GM19467 (cell line): ENCODE measurements at regions not wholly inside any gene's neighbourhood (a gene's known extent, or its start where the extent isn't known, plus 50 kb on each side); places are given as distances from the start of the nearest gene placed in this dataset.
"Not testable (repeated sequence)": the region's sequence is repeated elsewhere in the genome, so short reads cannot be mapped to it uniquely, and the experiment has no call there.

Experiments
- ATAC-seq: cut with Tn5 transposase; IDR thresholded peaks from one replicate; pipeline ENCODE4 v1.9.1; 2021; ENCODE audit warnings: mild to moderate bottlenecking, moderate library complexity; ENCODE audit not compliant: unreplicated experiment

DNA sequence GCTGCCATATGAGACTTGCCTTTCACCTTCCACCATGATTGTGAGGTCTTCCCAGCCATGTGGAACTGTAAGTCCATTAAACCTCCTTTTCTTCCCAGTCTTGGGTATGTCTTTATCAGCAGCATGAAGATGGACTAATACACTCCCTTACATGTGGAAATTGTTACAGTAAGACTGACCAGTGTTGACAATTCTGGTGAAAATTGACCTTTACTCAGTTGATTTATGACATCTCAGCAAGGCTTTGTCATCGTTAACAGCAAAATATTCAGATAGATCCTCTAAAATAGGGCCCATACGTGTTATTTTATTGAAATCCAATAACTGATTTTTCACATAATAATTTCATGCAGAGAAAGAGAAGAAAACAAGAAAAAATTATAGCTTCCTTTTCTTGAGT, 377.9 kb upstream of the SEMA3C start:
- no peak for ATAC-seq

DNA sequence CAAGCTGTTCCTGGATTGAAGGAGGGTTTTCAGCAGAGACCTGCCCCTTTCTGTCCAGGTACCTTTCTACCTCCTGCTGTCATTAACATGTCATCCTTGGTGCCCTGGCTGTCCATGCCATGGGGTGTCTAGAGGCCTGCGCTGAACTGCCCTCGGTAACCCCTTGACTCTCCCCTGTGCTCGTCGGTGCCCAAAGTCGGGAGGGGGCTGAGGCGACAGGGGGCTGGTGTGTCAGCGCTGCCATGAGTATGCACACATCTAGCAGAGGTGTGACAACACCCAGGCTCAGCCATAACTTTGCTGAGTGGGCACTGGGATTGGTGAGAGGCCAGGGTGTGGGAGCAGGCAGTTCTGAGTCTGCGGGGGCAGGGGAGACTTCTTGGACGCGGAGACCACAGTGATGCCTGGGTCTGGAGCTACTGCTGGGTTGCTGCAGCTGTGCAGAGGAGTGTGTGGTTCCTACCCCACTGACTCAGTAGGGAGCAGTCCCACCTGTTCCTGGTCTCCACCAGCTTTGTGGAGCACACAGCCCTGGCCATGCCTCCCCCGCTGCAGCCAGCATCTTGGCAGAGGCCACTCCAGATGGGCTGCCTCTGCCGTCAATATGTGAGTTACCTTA, 376.2 kb upstream of the SEMA3C start:
- no peak for ATAC-seq

DNA sequence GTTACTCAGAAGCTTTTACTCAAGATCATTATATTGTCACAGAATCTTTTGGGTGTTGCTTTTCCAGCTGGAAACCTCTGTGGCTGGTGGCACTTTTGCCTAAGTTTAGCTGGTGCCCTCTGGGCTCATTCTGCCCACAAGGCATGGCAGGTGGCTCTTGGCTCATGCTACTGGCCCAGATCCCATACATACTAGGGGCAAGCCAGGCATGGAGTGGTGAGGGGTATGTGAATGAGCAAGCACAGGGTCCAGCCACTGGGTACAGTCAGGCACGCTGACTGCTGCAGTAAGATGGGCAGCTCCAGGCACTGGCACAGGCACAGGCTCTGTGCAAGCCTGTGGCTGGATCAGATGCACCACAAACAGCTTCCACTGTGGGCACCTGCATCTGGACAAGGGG, 375.0 kb upstream of the SEMA3C start:
- no peak for ATAC-seq

DNA sequence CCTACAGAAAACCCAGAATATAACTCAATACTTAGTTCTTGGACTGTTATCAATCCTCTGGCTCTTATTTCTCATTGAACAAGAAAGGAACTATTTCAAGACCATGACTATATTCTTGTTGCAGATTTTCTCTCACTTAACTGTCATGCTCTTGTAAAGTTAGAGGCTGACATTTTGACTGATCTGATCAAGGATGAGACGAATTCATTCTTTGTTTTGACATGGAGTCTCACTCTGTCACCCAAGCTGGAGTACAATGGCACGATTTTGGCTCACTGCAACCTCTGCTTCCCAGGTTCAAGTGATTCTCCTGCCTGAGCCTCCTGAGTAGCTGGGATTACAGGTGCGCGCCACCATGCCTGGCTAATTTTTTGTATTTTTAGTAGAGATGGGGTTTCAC, 367.9 kb upstream of the SEMA3C start:
- not testable (repeated sequence) for ATAC-seq

DNA sequence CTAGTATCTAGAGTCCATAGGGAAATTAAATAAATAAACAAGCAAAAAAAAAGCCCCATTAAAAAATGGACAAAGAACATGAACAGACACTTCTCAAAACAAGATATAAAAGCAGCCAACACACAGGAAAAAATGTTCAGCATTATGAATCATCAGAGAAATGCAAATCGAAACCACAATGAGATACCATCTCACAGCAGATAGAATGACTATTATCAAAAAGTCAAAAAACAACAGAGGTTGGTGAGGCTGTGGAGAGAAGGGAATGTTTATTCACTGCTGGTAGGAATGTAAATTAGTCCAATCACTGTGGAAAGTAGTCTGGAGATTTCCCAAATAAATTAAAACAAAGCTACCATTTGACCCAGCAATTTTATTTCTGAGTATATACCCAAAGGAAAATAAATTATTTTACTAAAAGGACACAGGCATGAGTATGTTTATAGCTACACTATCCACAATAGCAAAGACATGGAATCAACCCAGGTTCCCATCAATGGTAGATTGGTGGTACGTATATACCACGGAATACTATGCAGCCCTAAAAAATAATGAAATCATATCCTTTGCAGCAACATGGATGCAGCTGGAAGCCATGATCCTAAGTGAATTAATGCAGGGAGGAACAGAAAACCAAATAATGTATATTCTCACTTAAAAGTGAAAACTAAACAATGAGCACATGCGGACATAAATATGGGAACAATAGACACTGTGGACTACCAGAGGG, 366.5 kb upstream of the SEMA3C start:
- ATAC-seq, result no peak

DNA sequence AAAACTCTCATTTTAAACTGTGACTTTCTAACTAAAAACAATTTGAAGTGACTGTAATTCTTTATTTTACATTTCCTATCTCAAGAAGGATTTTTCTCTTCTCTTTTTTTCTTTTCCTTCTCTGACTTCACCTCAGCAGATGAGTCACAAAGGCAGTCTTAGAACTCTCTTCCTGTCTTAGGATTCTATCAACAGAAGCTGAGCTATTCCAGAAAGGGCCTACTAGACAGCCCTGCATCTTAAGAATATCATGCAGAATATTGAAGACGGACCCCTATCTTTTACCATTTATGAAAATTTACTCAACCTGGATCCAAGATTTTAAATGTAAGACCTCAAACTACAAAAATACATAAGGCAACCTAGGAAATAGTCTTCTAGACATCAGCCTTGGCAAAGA, 365.7 kb upstream of the SEMA3C start:
- ATAC-seq, result no peak

DNA sequence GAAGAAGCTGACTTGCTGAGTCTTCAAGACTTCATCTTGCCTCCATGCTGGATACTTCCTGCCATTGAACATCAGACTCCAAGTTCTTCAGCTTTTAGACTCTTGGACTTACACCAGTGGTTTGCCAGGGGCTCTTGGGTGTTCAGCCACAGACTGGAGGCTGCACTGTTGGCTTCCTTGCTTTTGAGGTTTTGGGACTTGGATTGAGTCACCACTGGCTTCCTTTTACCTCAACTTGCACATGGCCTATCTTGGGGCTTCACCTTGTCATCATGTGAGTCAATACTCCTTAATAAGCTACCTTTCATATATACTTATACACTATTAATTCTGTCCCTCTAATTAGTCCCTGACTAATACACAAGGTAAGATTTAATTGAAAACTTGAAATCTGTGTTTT, 361.7 kb upstream of the SEMA3C start:
- no peak for ATAC-seq

DNA sequence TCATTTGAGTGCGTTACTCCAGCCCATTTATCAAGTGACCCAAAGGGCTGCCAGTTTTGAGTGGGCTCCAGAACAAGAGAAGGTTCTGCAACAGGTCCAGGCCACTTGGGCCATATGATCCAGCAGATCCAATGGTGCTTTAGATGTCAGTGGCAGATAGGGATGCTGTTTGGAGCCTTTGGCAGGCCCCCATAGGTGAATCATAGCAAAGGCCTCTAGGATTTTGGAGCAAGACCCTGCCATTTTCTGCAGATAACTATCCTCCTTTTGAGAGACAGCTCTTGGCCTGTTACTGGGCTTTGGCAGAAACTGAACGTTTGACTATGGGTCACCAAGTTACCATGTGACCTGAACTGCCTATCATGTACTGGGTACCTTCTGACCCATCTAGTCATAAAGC, 358.8 kb upstream of the SEMA3C start:
- no peak for ATAC-seq

DNA sequence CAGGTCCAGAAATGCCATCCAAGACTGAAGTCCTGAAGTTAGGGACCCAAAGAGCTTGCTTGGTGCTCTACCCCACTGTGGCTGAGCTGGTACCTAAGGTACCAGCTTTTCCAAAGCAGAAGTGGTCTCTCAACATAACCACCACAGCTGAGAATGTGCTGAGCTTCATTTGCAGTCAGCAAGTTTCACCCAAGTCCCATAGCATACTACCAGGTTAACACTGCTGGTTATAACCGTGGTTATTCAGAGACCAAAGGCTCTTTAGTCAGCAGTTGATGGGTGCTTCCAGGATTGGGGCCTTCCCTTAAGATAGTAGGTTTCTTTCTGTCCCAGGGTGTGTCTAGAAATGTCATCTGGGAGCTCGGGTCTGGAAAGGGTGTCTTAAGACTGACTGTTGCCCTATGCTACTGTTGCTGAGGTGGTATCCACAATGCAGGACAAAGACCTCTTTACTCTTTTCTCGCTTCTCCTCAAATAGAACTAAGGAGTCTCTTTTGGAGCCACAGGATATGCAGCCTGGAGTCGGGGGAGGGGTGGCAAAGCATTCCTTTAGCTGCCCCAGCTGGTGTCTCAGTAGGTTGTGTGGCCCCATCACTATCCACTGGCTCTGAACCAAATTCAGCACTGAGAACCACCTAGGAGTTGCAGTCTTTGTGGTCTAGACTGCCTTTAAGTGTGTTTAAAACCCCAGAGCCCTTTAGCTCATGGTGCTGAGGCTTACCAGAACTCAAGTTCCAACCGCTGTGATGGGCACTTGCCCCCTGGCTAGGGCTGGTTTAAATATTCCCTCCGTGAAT, 354.9 kb upstream of the SEMA3C start:
- ATAC-seq, result no peak

DNA sequence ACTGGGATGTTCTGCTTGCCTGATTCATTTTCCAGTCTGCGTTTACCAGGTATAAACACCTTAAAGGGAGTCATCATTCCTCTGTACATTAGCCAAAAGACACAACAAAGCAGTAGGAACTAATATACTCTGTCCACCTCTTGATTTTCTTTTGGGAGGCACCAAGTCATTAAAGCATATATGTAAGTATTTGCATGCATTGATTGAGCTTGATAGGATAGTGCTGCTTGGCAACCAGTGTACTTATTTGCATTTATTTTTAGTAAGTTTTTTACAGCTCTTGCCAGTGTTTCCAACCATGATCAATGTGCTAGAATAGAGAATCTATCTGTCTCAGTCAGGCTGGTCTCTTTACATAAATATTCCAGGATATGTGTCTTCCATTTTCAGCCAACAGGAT, 353.3 kb upstream of the SEMA3C start:
- ATAC-seq, result no peak

DNA sequence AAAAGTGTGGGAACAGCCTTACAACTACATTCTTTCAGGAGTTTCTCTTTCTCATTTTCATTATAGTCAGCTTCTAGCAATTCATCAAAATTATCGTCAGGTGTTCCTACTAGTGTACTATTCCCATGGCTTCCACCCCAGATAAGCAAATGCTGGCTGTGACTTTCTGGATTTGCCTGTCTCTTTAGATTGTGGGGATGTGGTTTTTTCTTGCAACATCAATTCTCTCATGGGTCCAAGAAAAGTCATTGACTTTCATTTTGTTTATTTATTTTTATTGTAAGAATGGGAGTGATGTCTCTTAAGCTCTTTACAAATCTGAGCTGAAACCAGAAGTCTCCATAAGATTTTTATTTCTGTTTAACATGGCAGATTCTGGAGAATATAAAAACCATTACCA, 349.7 kb upstream of the SEMA3C start:
- ATAC-seq, result no peak

DNA sequence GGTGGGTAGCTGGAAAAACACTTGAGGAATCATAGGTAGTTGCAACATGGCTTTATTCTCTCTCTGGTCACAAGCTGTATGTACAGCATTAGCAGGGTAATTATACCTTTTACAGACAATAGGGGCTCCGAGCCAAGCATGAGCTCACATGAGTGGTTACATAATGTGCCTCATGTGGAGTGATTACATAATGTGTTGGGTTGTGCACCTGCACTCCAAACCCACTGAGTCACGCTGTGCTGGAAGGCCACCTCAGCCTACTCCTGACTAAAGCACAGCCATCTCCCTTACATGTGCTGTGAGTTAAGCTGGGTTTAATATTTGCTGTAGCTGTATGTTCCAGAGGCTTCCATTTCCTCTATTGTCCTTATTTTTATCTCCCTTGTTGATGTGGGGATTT, 348.7 kb upstream of the SEMA3C start:
- no peak for ATAC-seq

DNA sequence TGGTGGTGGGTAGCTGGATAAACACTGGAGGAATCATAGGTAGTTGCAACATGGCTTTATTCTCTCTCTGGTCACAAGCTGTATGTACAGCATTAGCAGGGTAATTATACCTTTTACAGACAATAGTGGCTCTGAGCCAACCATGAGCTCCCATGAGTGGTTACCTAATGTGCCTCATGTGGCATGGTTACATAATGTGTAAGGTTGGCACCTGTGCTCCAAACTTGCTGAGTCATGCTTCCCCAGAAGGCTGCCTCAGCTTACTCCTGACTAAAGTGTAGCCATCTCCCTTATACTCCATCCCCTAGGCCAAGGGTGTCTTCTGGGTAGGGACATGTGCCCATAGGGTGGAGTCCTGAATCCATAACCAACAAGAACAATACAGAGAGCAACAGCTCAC, 345.3 kb upstream of the SEMA3C start:
- no peak for ATAC-seq

DNA sequence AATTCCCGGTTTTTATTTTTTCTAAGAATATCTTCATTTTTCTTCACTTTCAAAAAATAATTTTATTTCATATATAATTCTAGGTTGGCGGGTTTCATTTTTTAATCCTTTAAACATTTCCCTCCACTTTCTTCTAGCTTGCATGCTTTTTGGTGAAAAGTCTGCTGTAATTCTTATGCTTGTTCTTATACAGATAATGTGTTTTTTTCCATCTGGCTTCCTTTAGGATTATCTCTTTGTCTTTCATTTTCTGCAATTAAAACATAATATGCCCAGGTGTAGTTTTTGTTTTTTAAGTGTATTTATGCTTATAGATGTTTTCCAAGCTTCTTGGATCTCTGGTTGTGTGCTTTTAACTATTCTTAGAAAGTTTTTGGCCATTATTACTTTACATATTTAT, 341.3 kb upstream of the SEMA3C start:
- no peak for ATAC-seq

DNA sequence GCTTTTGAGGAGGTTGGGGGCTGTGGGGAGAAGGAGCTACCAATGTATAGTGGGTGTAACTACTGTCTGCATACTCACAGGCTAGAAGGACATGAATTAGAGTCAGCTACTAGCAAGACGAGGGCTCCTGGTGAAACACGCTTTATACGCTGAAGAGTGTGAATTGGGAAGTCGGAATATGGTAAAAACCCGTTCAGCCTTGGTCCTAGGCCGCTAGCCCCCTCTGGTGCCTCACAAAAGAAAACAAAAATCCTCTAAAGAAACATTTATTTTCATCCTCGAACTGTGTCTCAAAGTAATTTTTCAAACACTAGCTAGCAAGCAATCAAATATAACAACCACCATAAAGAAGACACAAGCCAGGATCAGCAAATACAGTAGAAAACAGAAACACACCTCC, 338.1 kb upstream of the SEMA3C start:
- no peak for ATAC-seq

DNA sequence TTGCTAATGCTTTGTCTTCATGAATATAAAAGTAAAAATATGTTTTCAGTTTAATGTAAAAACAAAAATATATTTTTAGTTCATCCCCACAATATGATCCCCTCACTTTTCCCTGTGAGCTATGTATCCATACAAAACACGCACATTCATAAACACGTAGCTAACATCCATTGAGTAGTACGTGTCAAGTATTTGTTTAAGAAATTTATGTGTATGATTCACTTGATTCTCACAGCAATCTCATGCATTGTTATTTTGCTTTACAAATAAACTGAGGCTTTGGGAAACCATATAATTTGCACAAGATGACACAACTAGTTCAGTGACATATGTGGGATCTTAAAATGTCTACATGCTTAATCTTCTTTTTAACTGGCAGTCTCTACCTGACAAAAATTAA, 329.6 kb upstream of the SEMA3C start:
- no peak for ATAC-seq

DNA sequence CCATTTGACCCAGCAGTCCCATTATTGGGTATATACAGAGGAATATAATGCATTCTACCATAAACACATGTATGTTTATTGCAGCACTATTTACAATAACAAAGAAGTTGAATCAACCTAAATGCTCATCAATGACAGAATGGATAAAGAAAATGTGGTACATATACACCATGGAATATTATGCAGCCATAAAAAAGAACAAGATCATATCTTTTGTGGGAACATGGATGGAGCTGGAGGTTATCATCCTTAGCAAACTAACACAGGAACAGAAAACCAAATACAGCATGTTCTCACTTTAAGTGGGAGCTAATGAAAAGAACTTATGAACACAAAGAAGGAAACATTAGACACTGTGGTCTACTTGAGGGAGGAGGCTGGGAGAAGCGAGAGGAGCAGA, 328.5 kb upstream of the SEMA3C start:
- not testable (repeated sequence) for ATAC-seq

DNA sequence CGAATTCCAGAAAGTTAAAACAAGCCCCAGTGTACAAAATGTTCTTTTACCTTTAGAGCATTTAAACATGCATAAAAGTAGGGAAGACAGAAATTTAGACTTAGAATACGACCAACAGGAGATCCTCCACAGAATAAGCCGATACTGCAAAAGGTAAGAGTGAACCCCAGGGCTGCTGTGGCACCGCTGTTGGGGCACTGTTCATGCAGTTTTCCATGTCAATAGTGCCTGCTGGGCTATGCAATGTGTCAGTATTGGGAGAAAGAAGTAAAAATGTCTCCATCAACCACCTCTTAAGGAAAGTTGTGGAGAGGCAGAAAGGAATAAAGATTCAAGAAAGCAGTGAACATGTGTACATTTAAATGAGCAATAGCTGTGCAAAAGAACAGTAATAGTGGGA, 326.5 kb upstream of the SEMA3C start:
- no peak for ATAC-seq

DNA sequence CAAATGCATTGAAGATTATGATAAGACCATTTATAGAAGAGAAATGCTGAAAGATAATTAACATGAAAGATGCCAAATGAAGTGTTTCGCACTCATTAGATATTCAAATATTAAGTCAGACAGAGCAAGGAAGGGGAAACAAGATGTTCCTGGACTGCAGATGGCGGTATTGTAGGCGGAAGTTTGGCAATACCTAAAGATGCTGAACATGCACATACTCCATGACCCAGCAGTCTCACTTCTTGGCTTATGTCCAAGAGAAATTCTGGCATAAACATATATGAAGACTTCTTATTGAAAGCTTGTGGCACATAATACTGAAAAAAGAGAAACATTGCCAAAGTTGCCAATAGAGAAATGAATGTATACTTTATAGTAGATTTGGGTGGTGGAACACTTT, 325.4 kb upstream of the SEMA3C start:
- no peak for ATAC-seq

DNA sequence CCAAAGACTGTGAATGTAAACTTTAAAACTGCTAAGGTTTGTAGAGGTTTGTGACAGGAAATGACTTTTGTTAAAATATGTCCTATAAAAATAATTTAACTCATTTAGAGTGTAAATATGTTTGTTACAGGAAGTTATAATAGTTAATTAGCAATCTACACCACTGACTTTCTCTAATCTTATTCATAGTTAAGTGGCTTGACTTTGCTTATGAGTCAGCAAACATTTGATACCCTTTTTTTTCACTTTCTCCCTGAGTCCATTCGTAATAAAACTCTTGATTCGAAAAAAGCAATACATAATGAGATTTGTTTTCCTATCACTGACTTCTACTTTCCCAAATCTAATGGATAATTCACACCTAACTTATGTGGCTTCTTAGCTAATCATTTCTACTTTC, 317.7 kb upstream of the SEMA3C start:
- no peak for ATAC-seq

DNA sequence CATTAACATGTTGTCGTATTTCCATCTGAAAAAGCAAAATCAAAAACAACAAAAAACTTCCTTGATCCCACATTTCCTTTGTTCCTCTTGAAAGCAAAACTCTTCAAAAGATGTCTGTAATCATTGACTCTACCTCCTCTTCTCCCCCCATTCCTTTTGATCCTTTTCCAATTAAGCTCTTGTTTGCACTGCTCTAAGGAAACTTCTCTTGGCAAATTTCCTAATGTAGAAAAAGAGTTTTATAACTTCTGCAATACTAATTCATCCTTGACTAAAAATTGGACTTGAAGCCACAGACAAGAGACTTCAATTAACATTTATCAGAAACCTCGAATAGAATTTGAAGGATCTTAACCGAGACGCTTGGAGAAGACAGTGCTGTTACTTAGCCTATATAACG, 317.1 kb upstream of the SEMA3C start:
- no peak for ATAC-seq

DNA sequence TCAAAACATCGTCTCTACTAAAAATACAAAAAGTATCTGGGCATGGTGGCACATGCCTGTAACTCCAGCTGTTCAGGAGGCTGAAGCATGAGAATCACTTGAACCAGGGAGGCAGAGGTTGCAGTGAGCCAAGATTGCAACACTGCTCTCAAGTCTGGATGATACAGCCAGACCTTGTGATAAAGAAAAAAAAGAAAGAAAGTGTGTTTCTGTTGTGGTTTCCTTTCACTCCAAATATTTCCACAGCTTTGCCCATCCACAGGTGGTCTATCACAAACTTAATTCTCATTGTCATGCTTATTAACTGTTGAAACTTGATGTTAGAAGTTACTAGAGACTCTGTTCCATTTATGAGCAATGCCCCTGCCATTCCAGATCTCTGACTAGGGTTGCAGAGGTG, 316.0 kb upstream of the SEMA3C start:
- no peak for ATAC-seq
